Cardiac fibroblast (primary cell): ENCODE measurements at regions not wholly inside any gene's neighbourhood (a gene's known extent, or its start where the extent isn't known, plus 50 kb on each side); places are given as distances from the start of the nearest gene placed in this dataset.

Experiments
- DNase-seq, 2 donors: peaks; one replicate each; pipeline versions ENCODE4 v3.0.0 to v3.0.0-alpha.2; 2010; ENCODE audit warnings: low read depth in 2 of 2
- H3K4me3 ChIP-seq, 2 donors: replicated peaks in 1 of 2; 1 replicate in 1 of 2; 2 replicates in 1 of 2; pipeline ENCODE4 v1.5.1; 2011; ENCODE audit warnings: low read depth in 2 of 2, low read length in 2 of 2, mild to moderate bottlenecking in 2 of 2, moderate library complexity in 1 of 2
- CTCF ChIP-seq: IDR thresholded peaks from one replicate; pipeline ENCODE4 v1.5.1; 2011; ENCODE audit warnings: low read depth, mild to moderate bottlenecking, low read length, inconsistent platforms

GRCh38 chr15:53323191-53323590 lies 436.3 kb downstream of the WDR72 start:
- no peak for TF ChIP-seq CTCF
- no peak for DNase-seq
- H3K4me3 ChIP-seq, result no peak overlapping the region

- TF ChIP-seq CTCF, result no peak
- no peak for DNase-seq
- H3K4me3 ChIP-seq, result no peak overlapping the region
Observed at GRCh38 chr15:53320816-53321215, 438.6 kb downstream of the WDR72 start.

GRCh38 chr15:53312707-53313106 lies 446.8 kb downstream of the WDR72 start:
- TF ChIP-seq CTCF, result no peak
- H3K4me3 ChIP-seq, result no peak overlapping the region
- DNase-seq, result no peak

GRCh38 chr15:53310709-53311108 lies 448.8 kb downstream of the WDR72 start:
- DNase-seq, result no peak
- no peak overlapping the region for H3K4me3 ChIP-seq
- no peak for TF ChIP-seq CTCF

- DNase-seq, result no peak
- no peak for TF ChIP-seq CTCF
- H3K4me3 ChIP-seq, result no peak overlapping the region
Observed at GRCh38 chr15:53307952-53308624, 451.4 kb downstream of the WDR72 start.

GRCh38 chr15:53305554-53305953 lies 453.9 kb downstream of the WDR72 start:
- no peak for TF ChIP-seq CTCF
- H3K4me3 ChIP-seq, result no peak overlapping the region
- DNase-seq, result no peak

- no peak for TF ChIP-seq CTCF
- DNase-seq, result no peak
- no peak overlapping the region for H3K4me3 ChIP-seq
Observed at GRCh38 chr15:53305101-53305500, 454.4 kb downstream of the WDR72 start.
